ENCODE measurements at regions not wholly inside any gene's neighbourhood (a gene's known extent, or its start where the extent isn't known, plus 50 kb on each side); places are given as distances from the start of the nearest gene placed in this dataset.

GRCh38 chr3:194925614-194926013 is 239.9 kb downstream of the FAM43A start:
- H3K4me3 ChIP-seq (replicated peaks; ENCODE audit: low read depth, low read length): no peak overlapping the region
- TF ChIP-seq CTCF (IDR thresholded peaks at IDR 0.05; ENCODE audit: low read length, missing control alignments): no peak

GRCh38 chr3:194928227-194928626 is 242.5 kb downstream of the FAM43A start:
- no peak overlapping the region for H3K4me3 ChIP-seq (replicated peaks; ENCODE audit: low read depth, low read length)
- TF ChIP-seq CTCF (IDR thresholded peaks at IDR 0.05; ENCODE audit: low read length, missing control alignments): no peak
- peak; percentile 51 for DNase-seq (ENCODE audit: low read depth)

More at GRCh38 chr3:194925614-194926013, 239.9 kb downstream of the FAM43A start:
- no peak for DNase-seq (ENCODE audit: low read depth)

- peak; percentile 71 for TF ChIP-seq CTCF (IDR thresholded peaks at IDR 0.05; ENCODE audit: low read length, missing control alignments)
- H3K4me3 ChIP-seq (replicated peaks; ENCODE audit: low read depth, low read length): no peak overlapping the region
- peak; percentile 27 for DNase-seq (ENCODE audit: low read depth)
Measured at GRCh38 chr3:194928831-194929577, 243.3 kb downstream of the FAM43A start.

GRCh38 chr3:194929578-194929960 is 243.9 kb downstream of the FAM43A start:
- no peak for DNase-seq (ENCODE audit: low read depth)
- H3K4me3 ChIP-seq (replicated peaks; ENCODE audit: low read depth, low read length): no peak overlapping the region
- no peak for TF ChIP-seq CTCF (IDR thresholded peaks at IDR 0.05; ENCODE audit: low read length, missing control alignments)

- H3K4me3 ChIP-seq (replicated peaks; ENCODE audit: low read depth, low read length): no peak overlapping the region
- no peak for TF ChIP-seq CTCF (IDR thresholded peaks at IDR 0.05; ENCODE audit: low read length, missing control alignments)
- DNase-seq (ENCODE audit: low read depth): peak; percentile 94
Measured at GRCh38 chr3:194930377-194931204, 244.9 kb downstream of the FAM43A start.

- DNase-seq (ENCODE audit: low read depth): peak; percentile 33
- no peak overlapping the region for H3K4me3 ChIP-seq (replicated peaks; ENCODE audit: low read depth, low read length)
- TF ChIP-seq CTCF (IDR thresholded peaks at IDR 0.05; ENCODE audit: low read length, missing control alignments): no peak
Measured at GRCh38 chr3:194931347-194931746, 245.7 kb downstream of the FAM43A start.

Measured in fibroblast of pulmonary artery (primary cell).